Liver (tissue), 8 donors: ENCODE measurements at regions not wholly inside any gene's neighbourhood (a gene's known extent, or its start where the extent isn't known, plus 50 kb on each side); places are given as distances from the start of the nearest gene placed in this dataset.

Experiments
- DNase-seq: peaks from one replicate; pipeline ENCODE4 v3.0.0-alpha.2; 2017; ENCODE audit warnings: low spot score
- H3K27ac ChIP-seq, 2 donors: one replicate each; pipeline ENCODE4 v1.7.0; 2013; ENCODE audit warnings: inconsistent platforms in 2 of 2, low read length in 2 of 2, control low read depth in 1 of 2, low read depth in 1 of 2, mild to moderate bottlenecking in 1 of 2
- H3K27me3 ChIP-seq, 4 donors: one replicate each; pipeline versions ENCODE4 v1.6.1 to v1.7.0; 2013; ENCODE audit warnings: low read length in 3 of 4, inconsistent platforms in 1 of 4, mild to moderate bottlenecking in 1 of 4, moderate library complexity in 1 of 4; ENCODE audit not compliant: control insufficient read depth in 4 of 4, insufficient read depth in 4 of 4
- H3K36me3 ChIP-seq, 4 donors: one replicate each; pipeline versions ENCODE4 v1.6.1 to v1.7.0; 2013; ENCODE audit warnings: low read length in 3 of 4, mild to moderate bottlenecking in 3 of 4, low read depth in 1 of 4, moderate library complexity in 1 of 4; ENCODE audit not compliant: control insufficient read depth in 4 of 4, insufficient read depth in 3 of 4
- H3K4me1 ChIP-seq, 4 donors: one replicate each; pipeline versions ENCODE4 v1.6.1 to v1.7.0; 2013; ENCODE audit warnings: low read length in 3 of 4, mild to moderate bottlenecking in 3 of 4, moderate library complexity in 1 of 4; ENCODE audit not compliant: control insufficient read depth in 4 of 4, insufficient read depth in 4 of 4
- H3K4me3 ChIP-seq, 3 donors: one replicate each; pipeline versions ENCODE4 v1.6.1 to v1.7.0; 2013; ENCODE audit warnings: low read length in 3 of 3, control low read depth in 1 of 3, low read depth in 1 of 3, mild to moderate bottlenecking in 1 of 3
- H3K9ac ChIP-seq, 2 donors: one replicate each; pipeline ENCODE4 v1.7.0; 2013; ENCODE audit warnings: low read length in 2 of 2, mild to moderate bottlenecking in 2 of 2, moderate library complexity in 2 of 2, control low read depth in 1 of 2, low read depth in 1 of 2
- H3K9me3 ChIP-seq, 4 donors: one replicate each; pipeline versions ENCODE4 v1.6.1 to v1.7.0; 2013; ENCODE audit warnings: low read length in 3 of 4; ENCODE audit not compliant: control insufficient read depth in 4 of 4
- CTCF ChIP-seq: fragments of 150-350 bp; IDR thresholded peaks from 2 replicates; pipeline ENCODE4 v1.5.1; 2017; ENCODE audit warnings: improper control_type of control experiment, low read depth, low read length; ENCODE audit not compliant: missing input control
- EGR1 ChIP-seq, 2 donors: IDR thresholded peaks; 2 replicates each; pipeline ENCODE4 v1.6.1; 2016 to 2018; ENCODE audit warnings: antibody characterized with exemption in 2 of 2, low read depth in 2 of 2
- FOXA1 ChIP-seq: IDR thresholded peaks from 2 replicates; pipeline ENCODE4 v1.6.1; 2016; ENCODE audit warnings: antibody characterized with exemption
- FOXA2 ChIP-seq: IDR thresholded peaks from 2 replicates; pipeline ENCODE4 v1.6.1; 2016; ENCODE audit warnings: antibody characterized with exemption
- GABPA ChIP-seq, 2 donors: IDR thresholded peaks in 1 of 2; conservative IDR thresholded peaks in 1 of 2; 2 replicates each; pipeline ENCODE4 v1.6.1; 2016; ENCODE audit warnings: antibody characterized with exemption in 2 of 2, mild to moderate bottlenecking in 1 of 2, moderate library complexity in 1 of 2
- HNF4A ChIP-seq, 2 donors: conservative IDR thresholded peaks; 2 replicates each; pipeline ENCODE4 v1.6.1; 2016; ENCODE audit warnings: antibody characterized with exemption in 2 of 2, mild to moderate bottlenecking in 2 of 2
- HNF4G ChIP-seq: IDR thresholded peaks from 2 replicates; pipeline ENCODE4 v1.6.1; 2016; ENCODE audit warnings: antibody characterized with exemption
- JUND ChIP-seq, 2 donors: IDR thresholded peaks; 2 replicates each; pipeline ENCODE4 v1.6.1; 2016; ENCODE audit warnings: antibody characterized with exemption in 2 of 2
- MAX ChIP-seq: IDR thresholded peaks from 2 replicates; pipeline ENCODE4 v1.6.1; 2016; ENCODE audit warnings: antibody characterized with exemption
- NR2F2 ChIP-seq: IDR thresholded peaks from 2 replicates; pipeline ENCODE4 v1.6.1; 2016; ENCODE audit warnings: antibody characterized with exemption
- RAD21 ChIP-seq, 2 donors: IDR thresholded peaks; 2 replicates each; pipeline ENCODE4 v1.6.1; 2016; ENCODE audit warnings: antibody characterized with exemption in 2 of 2, mild to moderate bottlenecking in 2 of 2
- RXRA ChIP-seq, 2 donors: IDR thresholded peaks; 2 replicates each; pipeline ENCODE4 v1.6.1; 2017 to 2018; ENCODE audit warnings: antibody characterized with exemption in 2 of 2, mild to moderate bottlenecking in 1 of 2
- SP1 ChIP-seq: IDR thresholded peaks from 2 replicates; pipeline ENCODE4 v1.6.1; 2018; ENCODE audit warnings: antibody characterized with exemption, mild to moderate bottlenecking
- TAF1 ChIP-seq: conservative IDR thresholded peaks from 2 replicates; pipeline ENCODE4 v1.6.1; 2016; ENCODE audit warnings: antibody characterized with exemption, mild to moderate bottlenecking
- YY1 ChIP-seq: IDR thresholded peaks from 2 replicates; pipeline ENCODE4 v1.6.1; 2016; ENCODE audit warnings: antibody characterized with exemption, mild to moderate bottlenecking
- ZBTB33 ChIP-seq: IDR thresholded peaks from 2 replicates; pipeline ENCODE4 v1.6.1; 2016; ENCODE audit warnings: antibody characterized with exemption
- WGBS: extraction: QIAGEN DNeasy Blood & Tissue Kit; methylation state at CpG from one replicate; pipeline ENCODE4 v1.1.7; 2013; 5-methylcytosine and 5-hydroxymethylcytosine counted together
- TF ChIP-seq, protein P1 (sequence below): IDR thresholded peaks from 2 replicates; pipeline ENCODE4 v1.6.1; 2016; ENCODE audit warnings: antibody characterized with exemption
- TF ChIP-seq, protein P2 (sequence below): IDR thresholded peaks from 2 replicates; pipeline ENCODE4 v1.6.1; 2016; ENCODE audit warnings: antibody characterized with exemption, mild to moderate bottlenecking
- donor health status: healthy.
- donor health status: healthy.
- donor health status: healthy.
- donor health status: healthy.
- donor health status: healthy.

DNA sequence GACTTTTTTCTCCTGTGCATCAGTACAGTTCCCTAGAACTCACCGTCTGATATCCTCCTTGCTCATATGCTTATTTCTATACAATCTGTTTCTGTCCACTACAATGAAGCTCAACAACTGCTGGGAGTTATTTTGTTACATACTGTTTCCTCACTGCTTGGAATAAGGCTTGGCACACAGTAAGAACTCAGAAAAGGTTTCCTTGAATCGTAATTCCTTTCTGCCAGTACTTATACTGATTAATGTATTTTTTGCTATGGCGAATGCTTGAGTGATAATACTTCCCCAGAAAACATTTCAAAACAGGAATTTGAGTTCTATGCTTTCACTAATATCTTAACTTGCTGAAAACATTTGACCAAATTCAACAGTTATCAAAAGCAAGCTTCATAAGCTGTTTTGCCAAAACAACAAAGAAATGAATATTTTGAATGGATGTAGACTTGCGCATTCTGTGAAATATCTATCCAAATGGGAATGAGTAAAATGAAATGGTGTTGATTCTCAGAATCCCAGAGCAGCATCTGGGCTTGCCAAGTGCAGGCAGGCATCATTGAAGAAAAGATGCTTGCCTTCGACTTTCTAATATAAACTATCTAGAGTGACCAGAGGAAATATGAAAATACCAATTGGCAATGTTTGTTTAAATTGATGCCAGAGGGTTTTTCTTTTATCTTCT, 286.3 kb downstream of the RAP2B start:
- Histone ChIP-seq H3K4me1 (no peaks in the 10 kb centered on the region), H3K9me3 (no peaks in the 10 kb centered on the region), H3K9ac (no peak overlapping the region), H3K27ac (no peak overlapping the region), H3K36me3 (no peaks in the 10 kb centered on the region), H3K27me3 (no peaks in the 10 kb centered on the region), H3K4me3 (no peak overlapping the region)
- 65% methylated on average over 5 of the region's 5 CpGs for WGBS
- no peak for TF ChIP-seq JUND (IDR thresholded peaks at IDR 0.05)
- no peak for TF ChIP-seq FOXA2
- TF ChIP-seq EGR1 (IDR thresholded peaks at IDR 0.05; ENCODE audit: low read depth in 2 of 2) = no peak
- TF ChIP-seq, protein P1, sequence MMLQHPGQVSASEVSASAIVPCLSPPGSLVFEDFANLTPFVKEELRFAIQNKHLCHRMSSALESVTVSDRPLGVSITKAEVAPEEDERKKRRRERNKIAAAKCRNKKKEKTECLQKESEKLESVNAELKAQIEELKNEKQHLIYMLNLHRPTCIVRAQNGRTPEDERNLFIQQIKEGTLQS = no peak
- no peak for TF ChIP-seq NR2F2
- TF ChIP-seq CTCF = no peak
- no peak for TF ChIP-seq RAD21 (IDR thresholded peaks at IDR 0.05)
- no peak for TF ChIP-seq MAX
- TF ChIP-seq YY1 = no peak
- TF ChIP-seq, protein P2, sequence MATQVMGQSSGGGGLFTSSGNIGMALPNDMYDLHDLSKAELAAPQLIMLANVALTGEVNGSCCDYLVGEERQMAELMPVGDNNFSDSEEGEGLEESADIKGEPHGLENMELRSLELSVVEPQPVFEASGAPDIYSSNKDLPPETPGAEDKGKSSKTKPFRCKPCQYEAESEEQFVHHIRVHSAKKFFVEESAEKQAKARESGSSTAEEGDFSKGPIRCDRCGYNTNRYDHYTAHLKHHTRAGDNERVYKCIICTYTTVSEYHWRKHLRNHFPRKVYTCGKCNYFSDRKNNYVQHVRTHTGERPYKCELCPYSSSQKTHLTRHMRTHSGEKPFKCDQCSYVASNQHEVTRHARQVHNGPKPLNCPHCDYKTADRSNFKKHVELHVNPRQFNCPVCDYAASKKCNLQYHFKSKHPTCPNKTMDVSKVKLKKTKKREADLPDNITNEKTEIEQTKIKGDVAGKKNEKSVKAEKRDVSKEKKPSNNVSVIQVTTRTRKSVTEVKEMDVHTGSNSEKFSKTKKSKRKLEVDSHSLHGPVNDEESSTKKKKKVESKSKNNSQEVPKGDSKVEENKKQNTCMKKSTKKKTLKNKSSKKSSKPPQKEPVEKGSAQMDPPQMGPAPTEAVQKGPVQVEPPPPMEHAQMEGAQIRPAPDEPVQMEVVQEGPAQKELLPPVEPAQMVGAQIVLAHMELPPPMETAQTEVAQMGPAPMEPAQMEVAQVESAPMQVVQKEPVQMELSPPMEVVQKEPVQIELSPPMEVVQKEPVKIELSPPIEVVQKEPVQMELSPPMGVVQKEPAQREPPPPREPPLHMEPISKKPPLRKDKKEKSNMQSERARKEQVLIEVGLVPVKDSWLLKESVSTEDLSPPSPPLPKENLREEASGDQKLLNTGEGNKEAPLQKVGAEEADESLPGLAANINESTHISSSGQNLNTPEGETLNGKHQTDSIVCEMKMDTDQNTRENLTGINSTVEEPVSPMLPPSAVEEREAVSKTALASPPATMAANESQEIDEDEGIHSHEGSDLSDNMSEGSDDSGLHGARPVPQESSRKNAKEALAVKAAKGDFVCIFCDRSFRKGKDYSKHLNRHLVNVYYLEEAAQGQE = no peak
- TF ChIP-seq SP1 = no peak
- TF ChIP-seq TAF1 = no peak
- TF ChIP-seq HNF4A (conservative IDR thresholded peaks at IDR 0.05) = no peak
- TF ChIP-seq RXRA (IDR thresholded peaks at IDR 0.05) = no peak
- no peak for TF ChIP-seq GABPA (IDR thresholded peaks at IDR 0.05 in 1 of 2, conservative IDR thresholded peaks at IDR 0.05 in 1 of 2)
- TF ChIP-seq FOXA1 = no peak
- no peak for TF ChIP-seq ZBTB33
- TF ChIP-seq HNF4G = no peak
- DNase-seq = no peak
